ENCODE measurements at regions not wholly inside any gene's neighbourhood (a gene's known extent, or its start where the extent isn't known, plus 50 kb on each side); places are given as distances from the start of the nearest gene placed in this dataset.
"Not testable (repeated sequence)": the region's sequence is repeated elsewhere in the genome, so short reads cannot be mapped to it uniquely, and the experiment has no call there.

- no peak for TF ChIP-seq CTCF (IDR thresholded peaks at IDR 0.05; ENCODE audit: low read depth, low read length, missing input control)
- TF ChIP-seq MAX (IDR thresholded peaks at IDR 0.05) = no peak
- TF ChIP-seq YY1 (IDR thresholded peaks at IDR 0.05) = no peak
- no peak for TF ChIP-seq FOXA1 (IDR thresholded peaks at IDR 0.05)
- no peak for TF ChIP-seq HNF4A (conservative IDR thresholded peaks at IDR 0.05)
- TF ChIP-seq RXRA (IDR thresholded peaks at IDR 0.05) = no peak
- TF ChIP-seq RAD21 (IDR thresholded peaks at IDR 0.05) = no peak
Measured at GRCh38 chr4:24363751-24364150, 220.6 kb downstream of the DHX15 start (continued).

- 96% methylated on average over 4 of the region's 4 CpGs for whole genome bisulfite sequencing
- Histone ChIP-seq H3K9me3 (ENCODE audit: control insufficient read depth in 4 of 4, low read length in 3 of 4) (no peaks in the 10 kb centered on the region), H3K4me3 (ENCODE audit: low read depth in 1 of 3, low read length in 3 of 3) (no peak overlapping the region)
Measured at GRCh38 chr4:24352112-24352511, 232.2 kb downstream of the DHX15 start.

GRCh38 chr4:24349168-24349996 lies 235.0 kb downstream of the DHX15 start:
- WGBS = 92% methylated on average over 15 of the region's 15 CpGs
- H3K4me3 ChIP-seq (ENCODE audit: low read depth in 1 of 3, low read length in 3 of 3); H3K4me1 ChIP-seq (ENCODE audit: control insufficient read depth in 4 of 4, insufficient read depth in 4 of 4, low read length in 3 of 4); DNase-seq (ENCODE audit: low spot score); H3K27ac ChIP-seq (ENCODE audit: low read depth in 1 of 2, low read length in 2 of 2); H3K27me3 ChIP-seq (ENCODE audit: control insufficient read depth in 4 of 4, insufficient read depth in 4 of 4, low read length in 3 of 4); H3K9me3 ChIP-seq (ENCODE audit: control insufficient read depth in 4 of 4, low read length in 3 of 4); H3K9ac ChIP-seq (ENCODE audit: low read depth in 1 of 2, low read length in 2 of 2); H3K36me3 ChIP-seq (ENCODE audit: control insufficient read depth in 4 of 4, insufficient read depth in 3 of 4, low read depth in 1 of 4, low read length in 3 of 4): not testable (repeated sequence)

More at GRCh38 chr4:24352112-24352511, 232.2 kb downstream of the DHX15 start:
- H3K36me3 ChIP-seq (ENCODE audit: control insufficient read depth in 4 of 4, insufficient read depth in 3 of 4, low read depth in 1 of 4, low read length in 3 of 4) = no peaks in the 10 kb centered on the region
- DNase-seq (ENCODE audit: low spot score) = no peak
- no peaks in the 10 kb centered on the region for H3K4me1 ChIP-seq (ENCODE audit: control insufficient read depth in 4 of 4, insufficient read depth in 4 of 4, low read length in 3 of 4)
- no peak overlapping the region for H3K27ac ChIP-seq (ENCODE audit: low read depth in 1 of 2, low read length in 2 of 2)
- TF ChIP-seq REST (IDR thresholded peaks at IDR 0.05) (no peak), MAX (IDR thresholded peaks at IDR 0.05) (no peak), TAF1 (conservative IDR thresholded peaks at IDR 0.05) (no peak), NR2F2 (IDR thresholded peaks at IDR 0.05) (no peak), RXRA (IDR thresholded peaks at IDR 0.05) (no peak), EGR1 (IDR thresholded peaks at IDR 0.05; ENCODE audit: low read depth in 2 of 2) (no peak), RAD21 (IDR thresholded peaks at IDR 0.05) (no peak), FOXA1 (IDR thresholded peaks at IDR 0.05) (no peak), SP1 (IDR thresholded peaks at IDR 0.05) (no peak), JUND (IDR thresholded peaks at IDR 0.05) (no peak), GABPA (IDR thresholded peaks at IDR 0.05 in 1 of 2, conservative IDR thresholded peaks at IDR 0.05 in 1 of 2) (no peak), HNF4A (conservative IDR thresholded peaks at IDR 0.05) (no peak), CTCF (IDR thresholded peaks at IDR 0.05; ENCODE audit: low read depth, low read length, missing input control) (no peak), FOXA2 (IDR thresholded peaks at IDR 0.05) (no peak)
- no peak overlapping the region for H3K9ac ChIP-seq (ENCODE audit: low read depth in 1 of 2, low read length in 2 of 2)
- H3K27me3 ChIP-seq (ENCODE audit: control insufficient read depth in 4 of 4, insufficient read depth in 4 of 4, low read length in 3 of 4) = no peaks in the 10 kb centered on the region
